Activated T-helper 1 cell treated with anti-CD3 and anti-CD28 coated beads, Interleukin-12 subunit alpha, Interleukin-12 subunit beta, Interleukin-2, Interleukin-4 antibody, amounts not matched to agents 30 ng/mL and 10 ng/mL and 1 ng/mL, durations not matched to agents 14 hours and 24 hours and 36 hours (primary cell): ENCODE measurements at regions not wholly inside any gene's neighbourhood (a gene's known extent, or its start where the extent isn't known, plus 50 kb on each side); places are given as distances from the start of the nearest gene placed in this dataset.

Experiments
- DNase-seq: peaks from one replicate; pipeline ENCODE4 v3.0.0; 2021; ENCODE audit warnings: low spot score
- H3K27ac Mint-ChIP-seq: one replicate; pipeline ENCODE4 v1.8.0; 2021; ENCODE audit warnings: mild to moderate bottlenecking, mixed read lengths
- H3K27me3 Mint-ChIP-seq: one replicate; pipeline ENCODE4 v1.8.0; 2022; ENCODE audit warnings: mild to moderate bottlenecking, moderate library complexity, mixed read lengths; ENCODE audit not compliant: insufficient read depth
- H3K36me3 Mint-ChIP-seq: one replicate; pipeline ENCODE4 v1.8.0; 2021; ENCODE audit warnings: low read depth, mixed read lengths
- H3K4me1 Mint-ChIP-seq: one replicate; pipeline ENCODE4 v1.8.0; 2021; ENCODE audit warnings: low read depth, mixed read lengths
- H3K4me3 Mint-ChIP-seq: one replicate; pipeline ENCODE4 v1.8.0; 2021; ENCODE audit warnings: mild to moderate bottlenecking, moderate library complexity, mixed read lengths
- H3K9me3 Mint-ChIP-seq: one replicate; pipeline ENCODE4 v1.8.0; 2021; ENCODE audit warnings: mixed read lengths
- intact Hi-C: fragments of 100-400 bp; cut with micrococcal nuclease; formaldehyde crosslinking; loops from one replicate; pipeline ENCODE4 v1.15.1; 2024

DNA sequence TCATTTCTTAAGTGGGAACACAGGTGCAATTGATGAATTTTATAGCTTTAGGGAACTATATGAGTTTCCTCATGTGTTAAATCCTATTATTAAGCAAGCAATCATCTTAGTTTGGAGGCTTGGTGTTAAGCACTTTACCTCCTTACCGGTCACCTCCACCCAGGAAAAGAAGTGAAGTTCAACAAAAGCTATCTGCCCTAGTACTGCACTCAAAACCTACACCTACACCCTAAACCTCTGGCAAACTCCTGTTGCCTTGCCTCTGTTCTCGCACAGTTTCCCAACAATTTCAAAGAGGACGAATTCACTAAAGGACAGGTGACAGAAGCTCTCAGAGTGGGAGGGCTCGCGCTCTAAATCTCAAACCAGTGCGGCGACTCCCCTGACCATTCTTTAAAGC lies 85.7 kb upstream of the TENT5D start:
- no peak for DNase-seq
- Mint-ChIP-seq H3K27me3 (no peaks in the 10 kb centered on the region), H3K9me3 (no peaks in the 10 kb centered on the region), H3K36me3 (no peaks in the 10 kb centered on the region), H3K4me3 (no peak overlapping the region), H3K4me1 (no peaks in the 10 kb centered on the region), H3K27ac (no peak overlapping the region)
- intact Hi-C loops = no loop called here

DNA sequence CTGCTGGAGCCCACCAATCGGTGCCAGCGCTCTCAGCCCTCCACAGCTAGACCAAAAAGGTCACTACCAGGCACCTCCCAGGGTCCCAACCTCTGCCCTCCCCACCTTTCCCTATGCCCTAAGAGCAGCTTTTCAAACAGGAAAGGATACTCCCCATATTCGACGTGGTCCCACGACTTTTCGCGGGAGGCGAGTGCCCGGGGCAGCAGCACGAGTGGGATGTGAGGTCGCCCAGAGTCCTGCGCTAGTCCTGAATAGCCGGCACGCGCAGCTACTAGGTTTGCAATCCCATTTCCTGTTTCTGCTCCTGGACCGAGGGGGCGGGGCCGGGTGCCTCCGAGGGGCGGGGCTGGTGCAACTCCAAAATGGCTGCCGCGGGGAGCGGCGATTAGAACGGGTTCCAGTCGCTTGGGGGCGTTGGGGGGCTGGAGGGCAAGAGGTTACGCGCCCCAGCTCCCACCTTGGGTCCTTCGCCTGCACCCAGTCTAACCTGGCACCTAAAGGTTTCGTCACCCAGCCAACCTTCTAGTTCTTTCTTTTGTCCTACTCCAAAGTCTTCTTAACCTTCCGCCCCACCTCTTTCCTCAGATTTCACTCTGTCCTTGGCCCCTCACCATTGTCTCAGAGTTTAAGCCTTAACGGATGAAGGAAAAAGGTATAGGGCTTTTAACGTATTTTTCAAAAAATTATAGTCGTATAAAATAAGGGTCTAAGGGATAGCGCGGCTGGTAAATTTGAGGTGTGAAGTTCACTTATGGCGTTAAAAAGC lies 85.0 kb upstream of the TENT5D start:
- Mint-ChIP-seq H3K36me3 (no peaks in the 10 kb centered on the region), H3K4me3 (no peak overlapping the region), H3K27me3 (no peaks in the 10 kb centered on the region), H3K4me1 (no peaks in the 10 kb centered on the region), H3K9me3 (no peaks in the 10 kb centered on the region), H3K27ac (no peak overlapping the region)
- peak; percentile 0 for DNase-seq
- intact Hi-C loops = no loop called here

DNA sequence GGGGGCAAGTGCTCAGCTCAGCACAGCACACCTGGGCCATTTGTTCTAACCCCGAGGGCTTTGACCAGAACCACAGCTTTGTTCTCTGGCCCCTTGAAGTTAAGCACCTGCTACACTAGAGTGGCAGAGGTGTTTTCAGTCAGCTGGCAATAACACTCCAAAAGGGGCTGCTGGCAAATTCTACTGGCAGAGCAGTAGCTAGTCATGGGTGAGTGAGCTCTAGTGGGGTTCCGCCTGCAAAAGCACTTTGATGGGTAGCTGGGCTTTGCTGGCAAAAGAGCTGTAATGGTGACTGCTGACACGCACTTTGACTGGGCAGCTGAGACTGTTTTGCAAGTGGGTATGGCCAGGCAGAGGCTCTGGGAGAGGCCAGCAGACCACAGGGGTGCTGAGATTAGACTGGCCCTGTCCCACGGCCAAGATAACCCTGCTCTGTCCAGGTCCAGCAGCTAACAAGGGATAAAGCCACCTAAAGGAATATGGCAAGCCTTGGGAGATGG lies 65.2 kb upstream of the TENT5D start:
- DNase-seq = no peak
- Mint-ChIP-seq H3K36me3 (no peaks in the 10 kb centered on the region), H3K4me3 (no peak overlapping the region), H3K9me3 (peaks cover 3% of the 10 kb centered on the region), H3K27ac (no peak overlapping the region), H3K4me1 (no peaks in the 10 kb centered on the region), H3K27me3 (no peaks in the 10 kb centered on the region)
- intact Hi-C loops = no loop called here
